ENCODE measurements at regions not wholly inside any gene's neighbourhood (a gene's known extent, or its start where the extent isn't known, plus 50 kb on each side); places are given as distances from the start of the nearest gene placed in this dataset.

DNA sequence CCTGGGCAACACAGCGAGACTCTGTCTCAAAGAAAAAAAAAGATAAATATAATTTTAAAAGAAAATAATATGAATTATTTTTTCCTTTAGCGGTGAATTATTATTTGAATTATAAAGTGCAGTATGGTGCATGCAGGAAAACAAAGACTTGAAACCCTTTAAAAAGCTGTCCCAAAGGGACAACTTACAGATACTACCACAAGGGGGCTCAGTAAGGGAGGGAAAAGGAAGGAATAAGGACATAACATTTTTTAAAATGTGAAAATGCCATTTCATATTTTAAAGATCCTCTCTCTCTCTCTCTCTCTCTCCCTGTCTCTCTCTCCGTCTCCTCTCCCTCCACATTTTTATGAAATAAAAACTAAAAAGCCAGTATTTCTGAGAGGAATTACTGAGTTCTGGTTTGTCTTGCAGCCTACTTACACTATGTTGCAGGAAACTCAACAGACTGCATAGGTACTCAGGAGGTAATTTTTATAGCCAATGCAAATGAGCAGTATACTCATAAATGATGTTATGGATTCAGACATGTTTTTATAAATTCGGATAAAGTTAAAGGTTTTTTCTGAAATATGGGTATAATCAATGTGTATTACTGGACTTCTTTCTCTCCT lies 455.0 kb upstream of the GJE1 start:
- TF ChIP-seq SUZ12 (IDR thresholded peaks at IDR 0.05; ENCODE audit: extremely low read depth, insufficient read depth, insufficient read length) (no peak), YY1 (IDR thresholded peaks at IDR 0.05; ENCODE audit: insufficient read depth, insufficient read length) (no peak), ZNF274 (IDR thresholded peaks at IDR 0.05; ENCODE audit: low read depth, low read length) (no peak)
